Common myeloid progenitor, CD34-positive (primary cell): ENCODE measurements at regions not wholly inside any gene's neighbourhood (a gene's known extent, or its start where the extent isn't known, plus 50 kb on each side); places are given as distances from the start of the nearest gene placed in this dataset.
"Not testable (repeated sequence)": the region's sequence is repeated elsewhere in the genome, so short reads cannot be mapped to it uniquely, and the experiment has no call there.

Experiments used
- CTCF ChIA-PET: fragments of 350-600 bp; sonication (Branson Sonifier 250); formaldehyde crosslinking; loops from one replicate; lab custom pipeline; 2021; ENCODE audit warnings: antibody characterized with exemption; lab: Charles Lee
- POLR2A ChIA-PET: fragments of 350-600 bp; sonication (Branson Sonifier 250); formaldehyde crosslinking; loops from one replicate; lab custom pipeline; 2021; ENCODE audit warnings: antibody characterized with exemption; lab: Charles Lee
- DNase-seq, 3 donors: peaks; one replicate each; pipeline versions ENCODE4 v3.0.0 to v3.0.0-alpha.2; 2013
- H3K27ac ChIP-seq, 2 experiments: 1 replicate in 1 of 2; 2 replicates in 1 of 2; pipeline ENCODE4 v1.7.0; 2013; ENCODE audit warnings: inconsistent platforms in 2 of 2, low read length in 2 of 2, mild to moderate bottlenecking in 2 of 2, low read depth in 1 of 2, moderate library complexity in 1 of 2; ENCODE audit not compliant: severe bottlenecking in 2 of 2, insufficient read depth in 1 of 2, poor library complexity in 1 of 2
- H3K27me3 ChIP-seq, 5 experiments: replicated peaks in 2 of 5; 1 replicate in 3 of 5; 2 replicates in 2 of 5; pipeline versions ENCODE4 v1.6.1 to v1.7.0; 2013; ENCODE audit warnings: low read length in 4 of 5, mild to moderate bottlenecking in 2 of 5, moderate library complexity in 2 of 5, inconsistent platforms in 1 of 5; ENCODE audit not compliant: insufficient read depth in 5 of 5, control insufficient read depth in 4 of 5
- H3K36me3 ChIP-seq, 4 experiments: 1 replicate in 2 of 4; 2 replicates in 2 of 4; pipeline versions ENCODE4 v1.6.1 to v1.7.0; 2013; ENCODE audit warnings: low read length in 3 of 4, control low read depth in 1 of 4, mild to moderate bottlenecking in 1 of 4; ENCODE audit not compliant: control insufficient read depth in 4 of 4, insufficient read depth in 4 of 4
- H3K4me1 ChIP-seq, 4 experiments: 1 replicate in 3 of 4; 2 replicates in 1 of 4; pipeline versions ENCODE4 v1.6.1 to v1.7.1; 2013; ENCODE audit warnings: low read length in 3 of 4, mild to moderate bottlenecking in 3 of 4, control low read depth in 1 of 4, inconsistent platforms in 1 of 4, moderate library complexity in 1 of 4; ENCODE audit not compliant: control insufficient read depth in 4 of 4, insufficient read depth in 4 of 4; ENCODE audit errors: control extremely low read depth in 1 of 4
- H3K4me3 ChIP-seq, 7 experiments: 1 replicate in 4 of 7; 2 replicates in 3 of 7; pipeline versions ENCODE4 v1.5.1 to v1.7.0; 2013; ENCODE audit warnings: mild to moderate bottlenecking in 7 of 7, low read length in 6 of 7, moderate library complexity in 6 of 7, inconsistent platforms in 2 of 7, low read depth in 2 of 7, control low read depth in 1 of 7; ENCODE audit not compliant: insufficient read depth in 4 of 7, control insufficient read depth in 1 of 7; ENCODE audit errors: extremely low read depth in 1 of 7
- H3K9me3 ChIP-seq, 5 experiments: 1 replicate in 4 of 5; 2 replicates in 1 of 5; pipeline versions ENCODE4 v1.6.1 to v1.7.1; 2013; ENCODE audit warnings: low read length in 4 of 5, mild to moderate bottlenecking in 2 of 5, inconsistent platforms in 1 of 5, low read depth in 1 of 5, moderate library complexity in 1 of 5; ENCODE audit not compliant: control insufficient read depth in 4 of 5, insufficient read depth in 2 of 5; ENCODE audit errors: control extremely low read depth in 1 of 5
- WGBS: methylation state at CpG from one replicate; pipeline ENCODE4 v1.1.5; 2013; ENCODE audit not compliant: insufficient coverage; 5-methylcytosine and 5-hydroxymethylcytosine counted together

- Histone ChIP-seq H3K4me3 (no peak overlapping the region), H3K36me3 (no peaks in the 10 kb centered on the region), H3K4me1 (peaks cover 0 to 7% (median 4%) of the 10 kb centered on the region in 4 experiments), H3K9me3 (peaks cover 0 to 4% (median 0%) of the 10 kb centered on the region in 5 experiments), H3K27ac (no peak overlapping the region), H3K27me3 (no peaks in the 10 kb centered on the region)
- POLR2A ChIA-PET, result no interaction called here
- DNase-seq, result no peak
- WGBS, result 100% methylated on average over 11 of the region's 14 CpGs
- CTCF ChIA-PET, result no interaction called here
Measured at GRCh38 chr16:79839466-79840341, 239.2 kb upstream of the MAF start.

- no peak for DNase-seq
- Histone ChIP-seq H3K36me3 (no peaks in the 10 kb centered on the region), H3K9me3 (peaks cover 0 to 4% (median 0%) of the 10 kb centered on the region in 5 experiments), H3K27me3 (no peaks in the 10 kb centered on the region), H3K27ac (no peak overlapping the region), H3K4me1 (no peaks in the 10 kb centered on the region), H3K4me3 (no peak overlapping the region)
- WGBS, result 91% methylated on average over 12 of the region's 19 CpGs
- ChIA-PET CTCF (no interaction called here), POLR2A (no interaction called here)
Measured at GRCh38 chr16:79838496-79839259, 238.1 kb upstream of the MAF start.

- ChIA-PET CTCF (no interaction called here), POLR2A (no interaction called here)
- no CpG with 5 or more reads among the region's 2 CpGs for WGBS
- H3K4me1 ChIP-seq, result no peaks in the 10 kb centered on the region
- no peak overlapping the region for H3K4me3 ChIP-seq
- no peaks in the 10 kb centered on the region for H3K9me3 ChIP-seq
- no peaks in the 10 kb centered on the region for H3K27me3 ChIP-seq
- no peak overlapping the region for H3K27ac ChIP-seq
- no peak for DNase-seq
- no peaks in the 10 kb centered on the region for H3K36me3 ChIP-seq
Measured at GRCh38 chr16:79836144-79836543, 235.6 kb upstream of the MAF start.

- CTCF ChIA-PET, result no interaction called here
- WGBS, result 96% methylated on average over 6 of the region's 7 CpGs
- Histone ChIP-seq H3K27ac (no peak overlapping the region), H3K9me3 (no peaks in the 10 kb centered on the region), H3K27me3 (no peaks in the 10 kb centered on the region), H3K36me3 (no peaks in the 10 kb centered on the region), H3K4me1 (no peaks in the 10 kb centered on the region), H3K4me3 (no peak overlapping the region)
- no peak for DNase-seq
- POLR2A ChIA-PET, result no interaction called here
Measured at GRCh38 chr16:79835194-79835593, 234.7 kb upstream of the MAF start.

- Histone ChIP-seq H3K9me3 (no peaks in the 10 kb centered on the region), H3K36me3 (no peaks in the 10 kb centered on the region), H3K27ac (no peak overlapping the region), H3K4me3 (no peak overlapping the region), H3K27me3 (no peaks in the 10 kb centered on the region), H3K4me1 (no peaks in the 10 kb centered on the region)
- ChIA-PET CTCF (no interaction called here), POLR2A (no interaction called here)
- DNase-seq, result no peak
- WGBS, result 93% methylated on average over 3 of the region's 4 CpGs
Measured at GRCh38 chr16:79834720-79835119, 234.2 kb upstream of the MAF start.

GRCh38 chr16:79834003-79834402 is 233.5 kb upstream of the MAF start:
- POLR2A ChIA-PET, H3K36me3 ChIP-seq, DNase-seq, H3K4me3 ChIP-seq, H3K27me3 ChIP-seq, H3K27ac ChIP-seq, H3K4me1 ChIP-seq, H3K9me3 ChIP-seq: not testable (repeated sequence)
- CTCF ChIA-PET, result interaction anchor here (1.2 kb wide), 1 partner anchor 9 kb away, joined by 3 read pairs; no protein-coding TSS in a partner anchor

- ChIA-PET CTCF (interaction anchor here (1.2 kb wide), 1 partner anchor 9 kb away, joined by 3 read pairs; no protein-coding TSS in a partner anchor), POLR2A (no interaction called here)
- Histone ChIP-seq H3K27me3 (no peaks in the 10 kb centered on the region), H3K27ac (no peak overlapping the region), H3K36me3 (no peaks in the 10 kb centered on the region), H3K4me3 (no peak overlapping the region), H3K4me1 (no peaks in the 10 kb centered on the region), H3K9me3 (no peaks in the 10 kb centered on the region)
- 50% methylated on average over 2 of the region's 4 CpGs for WGBS
- no peak for DNase-seq
Measured at GRCh38 chr16:79833559-79833958, 233.0 kb upstream of the MAF start.
